H9 (cell line): ENCODE measurements at regions not wholly inside any gene's neighbourhood (a gene's known extent, or its start where the extent isn't known, plus 50 kb on each side); places are given as distances from the start of the nearest gene placed in this dataset.

Experiments
- DNase-seq: peaks from one replicate; pipeline ENCODE4 v3.0.0-alpha.2; 2017
- H2AFZ ChIP-seq: one replicate; pipeline ENCODE4 v1.6.1; 2013; ENCODE audit warnings: mild to moderate bottlenecking, low read length, control low read depth, moderate library complexity
- H2AK5ac ChIP-seq: 2 replicates; pipeline ENCODE4 v1.6.1; 2013; ENCODE audit warnings: low read length, control low read depth, mixed read lengths; ENCODE audit not compliant: insufficient read length
- H2BK120ac ChIP-seq: one replicate; pipeline ENCODE4 v1.6.1; 2013; ENCODE audit warnings: low read depth, mild to moderate bottlenecking, low read length, control low read depth, inconsistent platforms; ENCODE audit not compliant: poor library complexity, severe bottlenecking
- H2BK12ac ChIP-seq: 2 replicates; pipeline ENCODE4 v1.6.1; 2013; ENCODE audit warnings: low read length, control low read depth, mixed read lengths, low read depth; ENCODE audit not compliant: insufficient read length
- H2BK15ac ChIP-seq: 2 replicates; pipeline ENCODE4 v1.6.1; 2013; ENCODE audit warnings: low read depth, low read length, control low read depth
- H2BK20ac ChIP-seq: one replicate; pipeline ENCODE4 v1.6.1; 2013; ENCODE audit warnings: low read depth, mild to moderate bottlenecking, low read length, control low read depth, inconsistent platforms; ENCODE audit not compliant: poor library complexity, severe bottlenecking
- H2BK5ac ChIP-seq: 2 replicates; pipeline ENCODE4 v1.6.1; 2013; ENCODE audit warnings: low read length, control low read depth, mixed read lengths; ENCODE audit not compliant: insufficient read length
- H3K14ac ChIP-seq: 2 replicates; pipeline ENCODE4 v1.6.1; 2013; ENCODE audit warnings: low read length, control low read depth; ENCODE audit not compliant: insufficient read depth
- H3K18ac ChIP-seq: 2 replicates; pipeline ENCODE4 v1.6.1; 2013; ENCODE audit warnings: low read depth, mild to moderate bottlenecking, mixed read lengths, low read length, control low read depth; ENCODE audit not compliant: insufficient read length
- H3K23ac ChIP-seq: 2 replicates; pipeline ENCODE4 v1.6.1; 2013; ENCODE audit warnings: low read length, control low read depth, mixed read lengths, low read depth; ENCODE audit not compliant: insufficient read length
- H3K23me2 ChIP-seq: 2 replicates; pipeline ENCODE4 v1.6.1; 2013; ENCODE audit warnings: low read depth, mild to moderate bottlenecking, mixed read lengths, low read length, control low read depth; ENCODE audit not compliant: insufficient read length, poor library complexity, severe bottlenecking
- H3K27ac ChIP-seq: 2 replicates; pipeline ENCODE4 v1.5.1; 2013; ENCODE audit warnings: low read length, control low read depth, mixed read lengths, low read depth; ENCODE audit not compliant: insufficient read length
- H3K27me3 ChIP-seq: 2 replicates; pipeline ENCODE4 v1.6.1; 2013; ENCODE audit warnings: low read length, control low read depth, inconsistent platforms; ENCODE audit not compliant: insufficient read depth
- H3K4ac ChIP-seq: 2 replicates; pipeline ENCODE4 v1.6.1; 2013; ENCODE audit warnings: low read depth, mild to moderate bottlenecking, control low read depth, inconsistent platforms, low read length, moderate library complexity
- H3K4me1 ChIP-seq: 2 replicates; pipeline ENCODE4 v1.6.1; 2013; ENCODE audit warnings: low read length, control low read depth, inconsistent platforms; ENCODE audit not compliant: insufficient read depth
- H3K4me2 ChIP-seq: 2 replicates; pipeline ENCODE4 v1.6.1; 2013; ENCODE audit warnings: low read length, control low read depth, mixed read lengths; ENCODE audit not compliant: insufficient read length, insufficient read depth
- H3K56ac ChIP-seq: 2 replicates; pipeline ENCODE4 v1.6.1; 2013; ENCODE audit warnings: low read depth, mild to moderate bottlenecking, mixed read lengths, low read length, control low read depth; ENCODE audit not compliant: insufficient read length
- H3K79me1 ChIP-seq: 2 replicates; pipeline ENCODE4 v1.6.1; 2013; ENCODE audit warnings: low read depth, mild to moderate bottlenecking, moderate library complexity, low read length, control low read depth, inconsistent platforms; ENCODE audit not compliant: insufficient read depth, poor library complexity, severe bottlenecking
- H3K79me2 ChIP-seq: 2 replicates; pipeline ENCODE4 v1.6.1; 2013; ENCODE audit warnings: low read length, control low read depth, inconsistent platforms; ENCODE audit not compliant: insufficient read depth
- H3K9ac ChIP-seq: 2 replicates; pipeline ENCODE4 v1.6.1; 2013; ENCODE audit warnings: low read length, control low read depth, mixed read lengths; ENCODE audit not compliant: insufficient read length; ENCODE audit errors: extremely low read depth
- H3K9me3 ChIP-seq: one replicate; pipeline ENCODE4 v1.6.1; 2013; ENCODE audit warnings: low read depth, low read length, inconsistent platforms; ENCODE audit not compliant: control insufficient read depth
- H3T11ph ChIP-seq: one replicate; pipeline ENCODE4 v1.6.1; 2013; ENCODE audit warnings: mild to moderate bottlenecking, low read length, control low read depth, inconsistent platforms
- H4K20me1 ChIP-seq: one replicate; pipeline ENCODE4 v1.6.1; 2013; ENCODE audit not compliant: control insufficient read depth, insufficient read length, insufficient read depth
- H4K5ac ChIP-seq: 2 replicates; pipeline ENCODE4 v1.6.1; 2013; ENCODE audit warnings: low read depth, mild to moderate bottlenecking, mixed read lengths, low read length, control low read depth; ENCODE audit not compliant: insufficient read length
- H4K8ac ChIP-seq: replicated peaks from 2 replicates; pipeline ENCODE4 v1.6.1; 2013; ENCODE audit warnings: low read length, control low read depth, mixed read lengths, low read depth; ENCODE audit not compliant: insufficient read length
- H4K91ac ChIP-seq: 2 replicates; pipeline ENCODE4 v1.6.1; 2013; ENCODE audit warnings: low read depth, mild to moderate bottlenecking, moderate library complexity, mixed read lengths, low read length, control low read depth; ENCODE audit not compliant: insufficient read length
- H3K27ac Mint-ChIP-seq, 3 experiments: 2 replicates in 2 of 3; 3 replicates in 1 of 3; pipeline ENCODE4 v1.8.0; 2020 to 2021; ENCODE audit warnings: mixed read lengths in 3 of 3, mild to moderate bottlenecking in 1 of 3, moderate library complexity in 1 of 3
- H3K27me3 Mint-ChIP-seq: 2 replicates; pipeline ENCODE4 v1.8.0; 2021; ENCODE audit warnings: low read depth, mild to moderate bottlenecking, moderate library complexity, mixed read lengths
- H3K36me3 Mint-ChIP-seq, 3 experiments: 2 replicates in 2 of 3; 3 replicates in 1 of 3; pipeline ENCODE4 v1.8.0; 2020 to 2021; ENCODE audit warnings: low read depth in 3 of 3, mixed read lengths in 3 of 3; ENCODE audit not compliant: insufficient read depth in 1 of 3
- H3K4me1 Mint-ChIP-seq, 2 experiments: 2 replicates each; pipeline ENCODE4 v1.8.0; 2020; ENCODE audit warnings: mixed read lengths in 2 of 2
- H3K4me3 Mint-ChIP-seq, 2 experiments: 2 replicates in 1 of 2; 3 replicates in 1 of 2; pipeline ENCODE4 v1.8.0; 2020 to 2021; ENCODE audit warnings: mild to moderate bottlenecking in 2 of 2, mixed read lengths in 2 of 2, moderate library complexity in 1 of 2
- H3K9me3 Mint-ChIP-seq, 2 experiments: 2 replicates in 1 of 2; 3 replicates in 1 of 2; pipeline ENCODE4 v1.8.0; 2020; ENCODE audit warnings: mild to moderate bottlenecking in 2 of 2, mixed read lengths in 2 of 2, moderate library complexity in 1 of 2
- CTCF ChIP-seq: fragments of 200-600 bp; sonication (generic); conservative IDR thresholded peaks from 3 replicates; pipeline ENCODE4 v1.8.0; 2021; ENCODE audit warnings: antibody characterized with exemption, mild to moderate bottlenecking
- WGBS: extraction: QIAGEN DNeasy Blood & Tissue Kit; methylation state at CpG from one replicate; pipeline ENCODE4 v1.1.7; 2013; ENCODE audit warnings: missing lambda C conversion rate, low lambda C conversion rate, mixed read lengths; ENCODE audit not compliant: insufficient read length; ENCODE audit errors: extremely low coverage; 5-methylcytosine and 5-hydroxymethylcytosine counted together

DNA sequence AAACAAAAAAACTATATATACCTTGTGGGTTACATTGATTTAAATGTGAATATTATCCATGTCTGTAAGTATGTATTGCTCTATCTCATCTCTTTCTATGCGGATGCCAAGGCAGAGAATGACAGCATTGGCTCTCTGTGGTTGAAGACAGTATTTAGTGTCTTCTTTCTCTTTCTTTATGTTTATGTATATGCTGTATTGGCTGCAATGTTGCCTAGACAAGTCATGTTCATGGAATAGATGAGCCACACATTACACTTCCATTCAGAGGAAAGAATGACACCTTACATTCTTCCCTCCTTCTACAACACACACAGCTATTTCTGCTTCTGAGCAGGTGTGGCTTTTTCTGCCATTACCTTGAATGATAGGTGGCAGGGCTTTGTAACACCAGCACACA lies 639.4 kb upstream of the MIR17HG start:
- Histone ChIP-seq H2AFZ (no peak overlapping the region), H2BK120ac (no peak overlapping the region), H2BK5ac (no peak overlapping the region), H2AK5ac (no peak overlapping the region), H4K20me1 (no peaks in the 10 kb centered on the region), H3K56ac (no peak overlapping the region), H4K5ac (no peak overlapping the region), H3K27me3 (no peaks in the 10 kb centered on the region), H3K9ac (no peak overlapping the region), H3K18ac (no peak overlapping the region), H3T11ph (no peak overlapping the region), H3K79me2 (no peaks in the 10 kb centered on the region), H3K23ac (no peak overlapping the region), H3K14ac (no peak overlapping the region), H3K4me1 (no peaks in the 10 kb centered on the region), H2BK12ac (no peak overlapping the region), H3K23me2 (no peaks in the 10 kb centered on the region), H3K27ac (no peak overlapping the region), H3K79me1 (no peaks in the 10 kb centered on the region), H4K8ac (no peak overlapping the region), H3K4ac (no peak overlapping the region), H2BK15ac (no peak overlapping the region), H4K91ac (no peak overlapping the region), H3K9me3 (no peaks in the 10 kb centered on the region), H3K4me2 (no peak overlapping the region), H2BK20ac (no peak overlapping the region)
- DNase-seq, result no peak
- no peak overlapping the region for H3K4me3 Mint-ChIP-seq
- no peaks in the 10 kb centered on the region for H3K36me3 Mint-ChIP-seq
- no peaks in the 10 kb centered on the region for H3K4me1 Mint-ChIP-seq
- no peak for TF ChIP-seq CTCF
- WGBS, result no CpG with 5 or more reads among the region's 1 CpG
- H3K27ac Mint-ChIP-seq, result no peak overlapping the region
- H3K27me3 Mint-ChIP-seq, result no peaks in the 10 kb centered on the region
- no peaks in the 10 kb centered on the region; a peak in 1 of 5 replicates for H3K9me3 Mint-ChIP-seq
